Parathyroid adenoma (tissue), 2 donors: ENCODE measurements at regions not wholly inside any gene's neighbourhood (a gene's known extent, or its start where the extent isn't known, plus 50 kb on each side); places are given as distances from the start of the nearest gene placed in this dataset.
A peak's percentile ranks its signal among the peaks of the same experiment; 100 is the strongest.

ENCODE experiments used
- H2AFZ ChIP-seq: fragments of 300-600 bp; sonication (generic); one replicate; pipeline ENCODE4 v1.7.0; 2017; ENCODE audit warnings: antibody characterized with exemption, mild to moderate bottlenecking
- H3K27ac ChIP-seq: fragments of 300-600 bp; sonication (generic); one replicate; pipeline ENCODE4 v1.7.0; 2017
- H3K27me3 ChIP-seq: fragments of 300-600 bp; sonication (generic); one replicate; pipeline ENCODE4 v1.7.0; 2017; ENCODE audit warnings: low read length; ENCODE audit not compliant: control insufficient read depth, insufficient read depth
- H3K36me3 ChIP-seq: fragments of 300-600 bp; sonication (generic); one replicate; pipeline ENCODE4 v1.7.0; 2017; ENCODE audit warnings: low read length; ENCODE audit not compliant: control insufficient read depth, insufficient read depth
- H3K4me1 ChIP-seq: fragments of 300-600 bp; sonication (generic); one replicate; pipeline ENCODE4 v1.7.0; 2017; ENCODE audit warnings: control low read depth
- H3K4me2 ChIP-seq: fragments of 300-600 bp; sonication (generic); one replicate; pipeline ENCODE4 v1.7.0; 2017; ENCODE audit warnings: low read length
- H3K4me3 ChIP-seq: fragments of 300-600 bp; sonication (generic); one replicate; pipeline ENCODE4 v1.7.0; 2017; ENCODE audit warnings: low read depth, low read length
- H3K79me2 ChIP-seq: fragments of 300-600 bp; sonication (generic); one replicate; pipeline ENCODE4 v1.7.0; 2017; ENCODE audit warnings: control low read depth
- H3K9ac ChIP-seq: fragments of 300-600 bp; sonication (generic); one replicate; pipeline ENCODE4 v1.7.0; 2017; ENCODE audit warnings: mild to moderate bottlenecking
- H3K9me3 ChIP-seq: fragments of 300-600 bp; sonication (generic); one replicate; pipeline ENCODE4 v1.7.0; 2017; ENCODE audit warnings: low read length; ENCODE audit not compliant: control insufficient read depth
- TF ChIP-seq, protein P1 (sequence below): fragments of 300-600 bp; sonication (generic); IDR thresholded peaks from one replicate; pipeline ENCODE4 v1.7.0; 2017; ENCODE audit warnings: antibody characterized with exemption, mild to moderate bottlenecking
- donor health status: primary hyperparathyroidism.

DNA sequence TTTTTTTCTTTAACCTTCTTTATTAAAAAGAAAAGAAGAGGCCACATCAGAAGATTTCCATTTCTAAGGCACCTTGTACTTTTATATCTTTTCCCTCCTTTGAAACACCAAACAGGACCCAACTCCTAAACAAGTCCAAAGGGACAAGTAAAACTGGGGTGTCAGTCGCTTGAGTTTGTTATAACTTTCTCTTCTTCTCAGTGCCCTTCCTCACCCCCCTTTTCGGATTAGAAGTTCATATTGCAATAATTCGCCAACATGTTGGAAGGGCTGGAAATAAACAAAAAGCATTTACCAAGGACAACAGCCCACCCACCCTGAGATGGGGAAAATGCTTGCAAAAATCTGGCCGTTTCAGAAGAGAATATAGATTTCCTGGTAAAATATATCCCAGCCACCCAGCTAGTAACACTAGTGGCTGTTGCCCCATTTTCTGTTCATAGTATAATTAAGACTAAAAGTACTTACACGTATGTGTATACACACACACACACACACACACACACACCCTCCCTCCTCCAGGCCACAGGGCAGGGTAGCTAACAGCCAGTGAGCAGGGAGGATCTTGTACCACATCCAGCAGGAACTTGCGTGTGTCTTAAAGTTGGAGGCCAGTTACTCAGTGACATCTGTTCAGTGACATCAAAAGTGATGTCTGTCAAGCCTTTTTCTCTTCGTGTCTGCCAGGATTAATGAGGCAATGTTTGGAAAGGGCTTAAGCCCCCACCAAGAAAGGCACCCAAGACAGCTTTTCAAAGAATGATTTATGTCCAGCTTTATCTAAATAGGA is 149.1 kb upstream of the KLF4 start:
- no peaks in the 10 kb centered on the region for H3K79me2 ChIP-seq
- H3K4me3 ChIP-seq: peak overlapping the region; percentile 51
- no peaks in the 10 kb centered on the region for H3K9me3 ChIP-seq
- TF ChIP-seq, protein P1, sequence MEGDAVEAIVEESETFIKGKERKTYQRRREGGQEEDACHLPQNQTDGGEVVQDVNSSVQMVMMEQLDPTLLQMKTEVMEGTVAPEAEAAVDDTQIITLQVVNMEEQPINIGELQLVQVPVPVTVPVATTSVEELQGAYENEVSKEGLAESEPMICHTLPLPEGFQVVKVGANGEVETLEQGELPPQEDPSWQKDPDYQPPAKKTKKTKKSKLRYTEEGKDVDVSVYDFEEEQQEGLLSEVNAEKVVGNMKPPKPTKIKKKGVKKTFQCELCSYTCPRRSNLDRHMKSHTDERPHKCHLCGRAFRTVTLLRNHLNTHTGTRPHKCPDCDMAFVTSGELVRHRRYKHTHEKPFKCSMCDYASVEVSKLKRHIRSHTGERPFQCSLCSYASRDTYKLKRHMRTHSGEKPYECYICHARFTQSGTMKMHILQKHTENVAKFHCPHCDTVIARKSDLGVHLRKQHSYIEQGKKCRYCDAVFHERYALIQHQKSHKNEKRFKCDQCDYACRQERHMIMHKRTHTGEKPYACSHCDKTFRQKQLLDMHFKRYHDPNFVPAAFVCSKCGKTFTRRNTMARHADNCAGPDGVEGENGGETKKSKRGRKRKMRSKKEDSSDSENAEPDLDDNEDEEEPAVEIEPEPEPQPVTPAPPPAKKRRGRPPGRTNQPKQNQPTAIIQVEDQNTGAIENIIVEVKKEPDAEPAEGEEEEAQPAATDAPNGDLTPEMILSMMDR: no peak
- H3K4me1 ChIP-seq: no peaks in the 10 kb centered on the region
- H2AFZ ChIP-seq: no peak overlapping the region
- H3K27ac ChIP-seq: peak overlapping the region; percentile 69
- H3K27me3 ChIP-seq: no peaks in the 10 kb centered on the region
- H3K4me2 ChIP-seq: peak overlapping the region; percentile 68
- H3K36me3 ChIP-seq: no peaks in the 10 kb centered on the region
- no peak overlapping the region for H3K9ac ChIP-seq

DNA sequence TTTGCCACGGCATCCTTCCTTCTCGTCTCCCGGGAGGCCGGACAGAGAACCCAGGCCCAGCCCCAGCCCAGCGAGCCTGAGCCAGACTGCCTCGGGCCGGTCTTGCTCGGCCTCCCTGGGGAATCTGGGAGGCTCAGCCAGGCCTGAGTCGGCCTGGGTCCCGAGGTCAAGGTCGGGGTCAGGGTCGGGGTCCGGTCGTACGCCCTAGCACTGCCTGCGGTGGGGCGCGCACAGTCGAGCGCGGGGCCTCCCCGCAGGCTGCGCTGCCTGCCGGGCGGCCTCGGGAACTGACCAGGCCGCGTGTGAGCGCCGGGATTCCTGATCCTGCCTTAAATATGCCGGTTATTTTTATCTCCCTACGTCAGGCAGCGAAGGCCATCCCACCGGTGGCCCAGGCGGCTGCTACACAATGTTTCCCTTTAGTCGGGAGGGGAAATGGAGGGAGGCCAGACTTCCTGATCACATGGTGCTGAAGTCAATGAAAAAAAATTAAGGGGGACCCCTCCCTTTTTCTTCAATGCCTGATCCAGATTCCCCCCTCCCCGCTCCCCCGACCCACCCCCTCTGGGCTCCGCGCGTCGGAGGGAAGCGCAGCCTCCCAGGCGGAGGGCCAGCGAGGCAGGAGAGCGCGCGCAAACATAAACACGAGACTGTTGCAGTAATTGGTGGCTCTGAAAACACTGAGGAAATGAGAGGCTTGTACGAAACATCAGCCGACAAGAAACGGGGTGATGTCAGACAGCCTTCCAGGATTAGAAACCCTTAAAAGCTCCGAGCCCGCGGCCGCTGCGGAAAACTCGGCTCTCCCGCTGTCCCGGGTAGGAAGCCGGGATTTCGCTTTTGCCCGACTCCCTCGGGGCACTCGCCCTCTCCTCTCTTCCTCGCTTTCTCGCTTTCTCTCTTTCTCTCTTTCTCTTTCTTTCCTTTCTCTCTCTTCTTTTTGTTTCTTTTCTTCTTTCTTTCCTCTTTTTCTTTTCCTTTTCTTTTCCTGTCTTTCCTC is 148.2 kb upstream of the KLF4 start:
- Histone ChIP-seq H3K9ac (no peak overlapping the region), H3K27me3 (no peaks in the 10 kb centered on the region), H3K36me3 (no peaks in the 10 kb centered on the region), H3K27ac (peak overlapping the region; percentile 79), H3K9me3 (no peaks in the 10 kb centered on the region), H2AFZ (peak overlapping the region; percentile 62), H3K4me2 (peak overlapping the region; percentile 68), H3K79me2 (no peaks in the 10 kb centered on the region), H3K4me1 (no peaks in the 10 kb centered on the region), H3K4me3 (peak overlapping the region; percentile 51)
- TF ChIP-seq, protein P1: no peak

- Histone ChIP-seq H3K4me3 (no peak overlapping the region), H3K36me3 (no peaks in the 10 kb centered on the region), H3K27me3 (no peaks in the 10 kb centered on the region), H2AFZ (no peak overlapping the region), H3K27ac (peak overlapping the region; percentile 79), H3K79me2 (no peaks in the 10 kb centered on the region), H3K4me1 (no peaks in the 10 kb centered on the region), H3K9ac (no peak overlapping the region), H3K9me3 (no peaks in the 10 kb centered on the region), H3K4me2 (no peak overlapping the region)
- TF ChIP-seq, protein P1: no peak
These were observed 147.2 kb upstream of the KLF4 start for GRCh38 chr9:107636571-107637381.

DNA sequence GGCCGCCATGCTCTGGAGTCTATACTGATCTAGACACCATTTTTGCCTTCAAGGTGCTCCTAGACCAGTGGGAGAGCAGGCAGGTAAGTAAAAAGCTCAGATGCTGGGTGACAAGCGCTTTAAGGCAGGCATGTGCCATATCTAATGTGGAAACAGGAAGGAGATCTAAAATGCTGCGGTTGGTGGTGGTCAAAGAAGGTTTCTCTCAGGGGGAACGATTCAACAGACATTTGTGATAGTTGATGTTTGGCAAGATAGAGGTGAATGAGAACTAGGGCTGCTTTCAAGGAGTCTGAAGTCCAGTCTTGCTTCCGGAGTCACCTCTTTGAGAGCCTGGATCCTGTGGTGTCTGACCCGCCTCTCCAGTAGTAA is 146.2 kb upstream of the KLF4 start:
- no peaks in the 10 kb centered on the region for H3K4me1 ChIP-seq
- H3K4me2 ChIP-seq: no peak overlapping the region
- H2AFZ ChIP-seq: no peak overlapping the region
- no peak overlapping the region for H3K27ac ChIP-seq
- TF ChIP-seq, protein P1: no peak
- no peaks in the 10 kb centered on the region for H3K79me2 ChIP-seq
- no peaks in the 10 kb centered on the region for H3K9me3 ChIP-seq
- H3K27me3 ChIP-seq: no peaks in the 10 kb centered on the region
- H3K36me3 ChIP-seq: no peaks in the 10 kb centered on the region
- no peak overlapping the region for H3K9ac ChIP-seq
- H3K4me3 ChIP-seq: no peak overlapping the region
